Stimulated activated CD8-positive, alpha-beta memory T cell treated with anti-CD3 and anti-CD28 coated beads, Interleukin-4, amount 100 ng/mL, for 48 hours (primary cell): ENCODE measurements at regions not wholly inside any gene's neighbourhood (a gene's known extent, or its start where the extent isn't known, plus 50 kb on each side); places are given as distances from the start of the nearest gene placed in this dataset.
A peak's percentile ranks its signal among the peaks of the same experiment; 100 is the strongest.
"Not testable (repeated sequence)": the region's sequence is repeated elsewhere in the genome, so short reads cannot be mapped to it uniquely, and the experiment has no call there.

ENCODE experiments used
- DNase-seq: peaks from one replicate; pipeline ENCODE4 v3.0.0-alpha.2; 2020

DNA sequence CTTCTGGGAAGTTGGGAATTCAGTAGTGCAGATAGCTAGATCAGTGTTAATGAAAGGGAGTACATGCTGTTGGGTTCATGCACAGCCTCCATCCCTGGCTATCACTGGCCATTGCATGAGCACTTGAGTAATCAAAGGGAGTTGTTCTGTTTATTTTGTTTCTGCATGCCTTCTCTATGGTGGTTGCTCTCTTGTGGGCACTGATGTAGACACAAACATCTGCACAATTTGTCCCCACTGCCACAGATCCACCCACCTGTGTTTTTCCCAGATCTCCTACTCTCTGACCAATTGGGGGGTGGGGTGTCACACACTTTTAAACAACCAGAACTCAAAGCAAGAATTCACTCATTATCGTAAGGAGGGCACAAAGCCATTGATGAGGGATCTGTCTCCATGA lies 89.7 kb upstream of the DHRS4 start:
- no peak for DNase-seq

DNA sequence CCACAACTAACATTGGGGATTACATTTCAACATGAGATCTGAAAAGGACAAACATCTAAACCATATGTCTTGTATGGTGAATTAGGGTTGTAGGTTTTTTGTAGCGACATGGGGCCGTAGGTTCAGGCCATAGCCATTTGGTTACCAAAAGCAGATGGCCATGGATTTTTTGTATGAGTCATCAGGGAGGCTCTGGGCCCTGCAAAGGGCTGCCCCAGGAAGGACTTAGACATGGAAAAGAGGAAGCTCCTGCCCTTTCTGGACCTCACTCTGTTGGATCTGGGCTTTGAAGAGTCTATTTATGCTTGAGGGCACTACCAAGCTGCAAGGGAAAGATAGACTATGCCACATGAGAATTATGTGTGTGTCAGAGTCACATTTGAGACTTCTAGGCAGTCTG lies 89.3 kb upstream of the DHRS4 start:
- DNase-seq = no peak

DNA sequence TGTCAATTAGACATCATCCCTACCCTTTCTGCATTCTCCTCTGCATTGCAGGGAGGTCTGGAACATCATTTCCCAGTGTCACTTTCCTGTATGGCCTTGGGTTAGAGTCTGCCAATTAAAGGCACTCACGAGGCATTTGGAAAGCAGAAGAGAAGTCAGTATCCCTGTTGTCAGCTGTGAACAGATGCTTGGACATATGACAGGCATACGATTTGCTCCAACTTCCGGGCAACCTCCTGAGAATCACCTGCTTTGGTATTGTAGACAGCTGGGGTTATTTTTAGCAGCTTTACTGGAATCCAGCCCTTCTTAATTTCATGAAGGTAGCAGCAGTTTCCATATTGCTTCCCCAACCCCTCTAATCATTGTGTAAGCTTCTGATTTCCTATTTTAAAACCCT lies 88.7 kb upstream of the DHRS4 start:
- no peak for DNase-seq

DNA sequence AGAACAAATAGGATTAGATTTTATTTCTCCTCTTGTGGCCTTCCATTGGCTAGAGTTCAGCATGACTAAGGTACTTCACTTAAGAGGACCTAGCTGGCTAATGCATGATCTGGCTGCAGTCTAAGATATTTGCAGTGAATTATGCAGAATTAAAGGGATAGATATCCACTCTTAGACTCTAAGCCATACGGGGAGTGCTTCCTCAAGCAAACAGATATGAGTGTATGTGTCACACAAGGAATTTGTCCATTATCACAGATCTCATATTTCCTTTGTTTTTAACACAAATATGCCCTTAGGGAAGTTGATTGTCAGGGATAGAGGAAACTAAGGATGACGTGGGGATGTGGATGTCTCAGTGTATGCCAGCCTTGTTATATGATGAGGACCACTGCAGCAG lies 88.1 kb upstream of the DHRS4 start:
- DNase-seq = no peak

DNA sequence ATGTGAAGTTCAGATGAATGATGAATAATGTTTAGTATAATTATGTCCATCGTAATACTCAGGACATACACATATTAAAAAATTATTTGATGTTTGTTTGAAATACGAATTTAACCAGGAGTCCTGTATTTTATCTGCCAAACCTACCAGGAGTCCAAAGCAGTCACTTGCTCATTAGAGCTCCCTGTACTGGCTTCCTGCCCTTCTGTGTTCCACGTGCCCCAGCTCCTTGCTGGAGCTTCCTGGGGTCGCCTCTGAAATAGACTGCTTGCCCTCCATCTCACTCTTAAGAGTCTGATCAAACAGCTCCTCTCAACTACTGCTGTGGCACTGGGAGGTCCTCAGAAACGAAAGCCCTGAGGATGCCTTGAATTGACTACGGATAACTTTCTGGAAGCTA lies 87.3 kb upstream of the DHRS4 start:
- DNase-seq = no peak

DNA sequence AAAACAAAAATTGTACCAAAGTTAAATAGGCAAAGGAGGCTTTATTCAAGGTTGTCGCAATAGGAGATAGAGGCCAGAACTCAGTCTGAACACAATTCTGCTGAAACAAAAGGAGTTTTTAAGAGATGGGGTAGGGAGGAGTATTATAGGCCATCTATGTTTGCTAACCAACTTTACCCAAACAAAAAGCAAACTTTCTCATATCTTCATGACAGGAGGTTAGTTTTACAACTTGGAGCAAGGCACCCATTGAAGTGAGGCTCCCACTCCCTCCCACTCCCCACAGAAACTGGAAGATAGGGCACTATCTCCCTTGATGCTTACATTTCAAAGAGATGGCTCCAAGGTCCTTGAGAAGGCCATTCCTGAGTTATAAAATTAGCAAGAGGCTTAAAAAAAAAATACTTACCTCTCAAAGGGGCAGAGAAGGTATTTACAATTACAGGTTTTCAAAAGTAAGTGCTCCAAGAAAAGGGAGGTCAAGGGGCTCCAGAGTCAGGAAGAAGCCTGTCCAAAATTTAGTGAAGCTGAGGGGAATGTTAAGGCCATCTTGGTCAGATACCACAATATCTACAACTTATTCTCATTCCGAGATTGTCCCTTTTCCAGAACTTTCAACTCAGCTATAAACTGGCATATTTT lies 84.4 kb upstream of the DHRS4 start:
- no peak for DNase-seq

DNA sequence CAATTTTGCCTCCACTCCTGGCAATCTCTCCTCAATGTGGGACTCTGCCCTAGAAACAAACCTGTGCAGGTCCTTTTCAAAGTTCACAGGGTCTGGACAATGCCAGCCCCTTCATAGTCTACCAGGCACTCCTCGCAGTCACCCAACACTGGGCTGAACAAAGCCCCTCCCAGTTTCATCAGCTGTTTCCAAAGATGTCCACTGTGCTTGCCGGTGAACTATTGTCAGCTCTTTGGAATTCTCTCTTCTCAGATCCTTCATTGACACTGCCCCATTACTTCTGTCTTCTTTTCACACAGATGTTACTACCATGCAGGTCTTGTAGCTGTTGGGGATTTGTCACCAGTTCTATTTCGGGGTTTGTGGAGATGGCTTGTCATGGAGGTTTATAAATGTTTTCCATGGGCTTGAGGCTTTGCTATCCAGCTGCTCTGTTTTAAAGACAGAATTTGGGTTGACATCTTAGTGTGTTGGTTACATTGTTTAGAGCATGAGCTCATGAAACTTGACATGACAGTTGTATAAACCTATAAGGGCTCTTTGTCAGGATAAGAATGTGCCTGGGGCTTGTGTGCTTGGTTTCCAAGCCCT lies 77.3 kb upstream of the DHRS4 start:
- no peak for DNase-seq

DNA sequence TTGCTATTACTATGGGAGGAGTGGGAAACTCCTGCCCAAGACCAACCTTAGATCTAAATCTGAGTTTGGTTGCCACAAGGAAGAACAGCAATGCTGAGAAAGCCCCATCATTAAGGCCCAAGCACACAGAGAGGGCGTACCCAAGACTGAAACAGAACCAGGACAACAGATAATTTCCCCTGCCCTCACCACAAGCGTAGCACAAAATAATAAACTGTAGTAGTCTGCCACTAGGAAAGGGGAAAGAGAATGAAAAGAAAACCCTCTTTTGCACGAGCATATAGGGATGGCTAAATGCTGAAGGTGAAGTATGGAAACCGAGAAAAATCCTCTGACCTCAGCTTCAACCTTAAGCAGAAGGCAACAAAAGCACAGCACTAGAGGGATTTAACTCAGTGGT lies 76.5 kb upstream of the DHRS4 start:
- no peak for DNase-seq

DNA sequence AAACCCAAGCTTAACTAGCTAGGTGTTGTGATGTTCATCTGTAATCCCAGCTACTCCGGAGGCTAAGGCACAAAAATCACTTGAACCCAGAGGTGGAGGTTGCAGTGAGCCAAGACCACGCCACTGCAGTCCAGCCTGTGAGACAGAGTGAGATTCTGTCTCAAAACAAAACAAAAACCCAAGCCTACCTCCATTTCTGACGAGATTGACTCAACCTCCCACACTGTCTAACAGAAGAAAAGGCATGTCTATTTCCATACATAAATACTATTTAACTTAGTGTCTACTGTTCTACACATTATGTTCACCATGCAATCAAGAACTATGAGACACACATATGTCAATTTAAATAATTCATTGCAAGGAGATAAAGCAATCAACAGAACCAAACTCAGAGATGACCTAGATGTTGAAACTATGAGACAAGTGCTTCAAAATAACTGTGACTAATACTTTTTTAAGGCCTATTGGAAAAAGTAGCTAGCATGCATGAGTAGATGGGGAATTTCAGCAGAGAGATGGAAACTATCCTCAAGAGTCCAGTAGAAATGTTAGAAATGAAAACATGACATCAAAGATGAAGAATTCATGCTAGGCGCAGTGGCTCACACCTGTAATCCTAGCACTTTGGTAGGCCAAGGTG lies 75.9 kb upstream of the DHRS4 start:
- DNase-seq = peak; percentile 44

DNA sequence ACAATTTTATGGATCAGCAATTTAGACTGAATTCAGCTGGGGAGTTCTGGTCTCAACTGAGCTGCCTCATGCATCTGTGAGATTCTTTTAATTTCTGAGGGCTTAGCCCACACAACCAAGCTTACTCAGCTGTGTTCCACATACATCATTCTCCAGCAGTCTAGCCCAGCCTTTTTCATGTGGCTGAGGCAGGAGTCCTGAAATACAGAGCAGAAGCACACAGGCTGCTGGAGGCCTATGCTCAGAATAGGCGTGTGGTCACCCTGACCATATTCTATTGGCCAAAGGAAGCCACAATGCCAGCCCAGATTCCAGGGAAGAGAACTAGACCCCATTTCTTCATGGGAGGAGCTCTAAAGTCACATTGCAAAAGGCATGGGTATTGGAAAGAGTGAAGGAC lies 72.3 kb upstream of the DHRS4 start:
- DNase-seq = no peak

DNA sequence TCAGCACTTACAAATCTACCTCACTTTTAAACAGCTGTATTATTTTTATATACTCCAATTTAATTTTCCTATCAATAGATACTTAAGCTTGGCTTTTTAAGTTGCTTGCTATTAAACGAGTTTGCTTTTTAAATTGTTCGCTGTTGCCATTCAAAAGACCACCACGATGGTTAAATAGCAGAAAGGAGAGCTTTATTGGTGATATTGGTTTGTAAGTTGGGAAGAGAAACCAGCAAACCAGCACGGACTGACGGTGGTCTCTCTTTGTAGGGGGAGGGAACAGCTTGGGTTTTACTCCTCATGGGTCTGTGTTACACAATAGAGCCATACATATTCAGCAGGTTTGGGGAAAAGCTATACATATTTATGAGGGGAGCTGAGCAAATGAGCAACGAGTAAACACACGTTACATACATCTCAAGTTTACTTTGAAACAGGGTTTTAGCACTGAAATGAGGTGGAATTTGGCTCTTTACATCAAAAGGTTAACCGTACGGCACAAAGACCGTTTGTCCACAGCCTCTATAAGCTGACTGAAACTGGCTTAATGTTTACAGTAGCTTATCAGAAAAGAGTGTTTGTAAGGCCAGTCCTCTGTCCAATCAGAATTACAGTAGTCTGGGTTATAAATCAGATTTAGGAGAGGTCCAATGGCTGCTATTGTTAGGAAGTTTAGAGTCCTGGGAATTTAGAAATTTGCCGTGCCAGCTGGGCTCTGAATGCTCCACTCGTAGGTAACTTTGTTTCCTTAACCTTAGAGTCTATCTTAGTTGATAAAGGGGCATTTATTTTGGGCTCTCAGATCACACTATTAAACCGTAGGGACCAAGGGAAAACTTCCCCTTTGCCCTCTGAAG lies 69.7 kb upstream of the DHRS4 start:
- no peak for DNase-seq

DNA sequence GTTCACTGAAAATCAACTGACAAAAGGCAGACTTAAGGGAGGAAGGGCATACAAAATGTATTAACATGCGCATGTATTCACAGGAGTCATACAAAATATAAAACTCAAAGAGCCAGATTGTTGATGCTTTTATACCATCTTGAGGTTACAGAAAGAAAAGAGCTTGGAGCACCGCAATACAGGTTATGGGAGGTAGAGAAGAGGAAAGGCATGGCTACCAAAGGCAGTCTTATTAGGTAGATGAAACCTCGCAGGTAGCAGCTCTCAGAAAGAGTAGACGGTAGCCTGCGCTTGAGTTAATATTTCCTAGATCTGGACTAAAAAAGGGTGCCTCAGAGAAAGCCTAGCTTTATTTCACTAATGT lies 69.0 kb upstream of the DHRS4 start:
- no peak for DNase-seq

DNA sequence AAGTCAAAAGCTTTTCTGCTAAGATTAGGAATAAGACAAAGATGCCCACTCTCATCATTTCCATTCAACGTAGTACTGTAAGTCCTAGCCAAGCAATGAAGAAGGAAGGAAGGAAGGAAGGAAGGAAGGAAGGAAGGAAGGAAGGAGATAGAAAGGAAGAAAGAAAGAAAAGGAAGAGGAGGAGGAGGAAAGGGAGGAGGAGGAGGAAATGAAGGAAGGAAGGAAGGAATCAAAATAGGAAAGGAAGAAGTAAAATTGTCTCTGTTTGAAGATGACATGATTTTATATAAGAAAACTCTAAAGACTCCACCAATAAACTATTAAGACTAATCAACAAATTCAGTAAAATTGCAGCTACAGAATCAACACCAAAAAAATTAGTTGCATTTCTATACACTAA lies 66.0 kb upstream of the DHRS4 start:
- DNase-seq = no peak

DNA sequence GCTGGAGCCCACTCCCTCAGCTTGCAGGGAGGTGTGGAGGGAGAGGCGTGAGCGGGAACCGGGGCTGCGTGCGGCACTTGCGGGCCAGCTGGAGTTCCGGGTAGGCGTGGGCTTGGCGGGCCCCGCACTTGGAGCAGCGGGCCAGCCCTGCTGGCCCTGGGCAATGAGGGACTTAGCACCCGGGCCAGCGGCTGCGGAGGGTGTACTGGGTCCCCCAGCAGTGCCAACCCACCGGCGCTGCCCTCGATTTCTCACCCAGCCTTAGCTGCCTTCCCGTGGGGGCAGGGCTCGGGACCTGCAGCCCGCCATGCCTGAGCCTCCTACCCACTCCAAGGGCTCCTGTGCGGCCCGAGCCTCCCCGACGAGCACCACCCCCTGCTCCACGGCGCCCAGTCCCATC lies 61.9 kb upstream of the DHRS4 start:
- not testable (repeated sequence) for DNase-seq

DNA sequence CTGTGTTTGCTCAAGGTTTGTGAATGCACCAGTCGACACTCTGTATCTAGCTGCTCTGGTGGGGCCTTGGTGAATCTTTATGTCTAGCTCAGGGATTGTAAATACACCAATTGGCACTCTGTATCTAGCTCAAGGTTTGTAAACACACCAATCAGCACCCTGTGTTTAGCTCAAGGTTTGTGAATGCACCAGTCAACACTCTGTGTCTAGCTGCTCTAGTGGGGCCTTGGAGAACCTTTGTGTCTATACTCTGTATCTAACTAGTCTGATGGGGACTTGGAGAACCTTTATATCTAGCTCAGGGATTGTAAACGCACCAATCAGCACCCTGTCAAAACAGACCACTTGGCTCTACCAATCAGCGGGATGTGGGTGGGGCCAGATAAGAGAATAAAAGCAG lies 61.3 kb upstream of the DHRS4 start:
- DNase-seq = not testable (repeated sequence)

DNA sequence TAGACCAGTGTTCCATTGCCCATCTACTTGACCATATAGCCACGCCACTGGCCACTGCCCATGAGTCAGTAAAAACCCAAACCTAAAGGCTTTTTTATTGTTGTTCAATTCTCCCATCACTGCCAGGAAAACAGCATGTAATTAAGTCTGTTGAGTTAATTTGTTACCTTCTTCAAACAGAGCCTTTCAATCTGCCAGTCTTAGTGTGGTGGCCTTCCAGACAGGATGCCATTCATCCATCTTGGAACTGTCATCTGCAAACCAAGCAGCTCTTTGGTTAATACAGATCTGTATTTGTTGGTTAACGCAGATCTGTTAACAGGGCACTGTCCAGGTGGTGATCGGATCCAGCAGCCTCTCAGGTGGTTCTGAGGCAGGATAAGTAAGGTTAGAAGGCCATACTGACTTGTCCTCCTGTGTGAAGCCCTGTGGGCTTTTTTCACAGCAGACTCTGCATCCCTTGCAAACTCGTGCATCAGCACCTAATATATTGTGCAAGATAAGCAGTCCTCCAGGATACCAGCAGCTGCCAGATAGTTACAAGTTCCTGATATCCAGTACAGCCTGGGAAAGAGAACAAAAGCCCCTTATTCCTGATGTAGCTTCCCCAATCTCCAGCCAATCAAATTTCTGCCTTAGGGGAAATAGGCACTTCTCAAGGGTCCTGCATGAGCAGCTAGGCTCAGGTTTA lies 59.1 kb upstream of the DHRS4 start:
- no peak for DNase-seq

DNA sequence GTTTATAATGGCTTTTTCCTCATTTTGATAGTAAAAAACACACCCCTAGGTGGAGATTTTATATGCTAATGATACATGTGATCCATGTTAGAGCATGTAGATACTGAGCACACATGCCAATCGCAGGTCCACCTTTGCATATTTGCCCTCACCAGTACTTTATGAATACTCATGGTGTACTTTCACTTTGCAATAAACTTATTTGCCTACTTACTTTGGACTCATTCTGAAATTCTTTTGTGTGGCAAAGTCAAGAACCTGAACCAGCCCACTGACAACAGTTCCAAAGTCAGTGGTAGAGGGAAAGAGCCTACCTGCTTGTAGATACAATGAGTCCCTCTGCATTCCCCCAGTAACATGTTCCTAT lies 58.5 kb upstream of the DHRS4 start:
- DNase-seq = no peak

DNA sequence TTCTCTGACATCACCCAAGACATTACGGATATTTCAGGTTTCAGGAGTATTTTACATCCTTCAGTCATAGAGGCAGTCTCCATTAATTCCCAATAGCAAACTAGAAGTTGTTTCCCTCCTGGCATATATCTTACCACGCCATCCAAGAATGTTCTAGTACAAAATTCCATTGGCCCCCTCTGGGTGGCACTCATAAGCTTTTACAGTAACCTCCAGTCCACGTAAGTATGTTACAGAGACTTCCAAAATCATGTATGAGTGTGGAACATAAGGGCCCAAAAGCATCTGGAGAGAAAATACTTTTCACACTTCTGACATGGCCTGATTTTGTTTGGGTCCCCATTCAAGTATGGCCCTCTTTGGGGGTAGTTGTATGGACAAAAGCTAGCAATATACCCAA lies 58.1 kb upstream of the DHRS4 start:
- no peak for DNase-seq

DNA sequence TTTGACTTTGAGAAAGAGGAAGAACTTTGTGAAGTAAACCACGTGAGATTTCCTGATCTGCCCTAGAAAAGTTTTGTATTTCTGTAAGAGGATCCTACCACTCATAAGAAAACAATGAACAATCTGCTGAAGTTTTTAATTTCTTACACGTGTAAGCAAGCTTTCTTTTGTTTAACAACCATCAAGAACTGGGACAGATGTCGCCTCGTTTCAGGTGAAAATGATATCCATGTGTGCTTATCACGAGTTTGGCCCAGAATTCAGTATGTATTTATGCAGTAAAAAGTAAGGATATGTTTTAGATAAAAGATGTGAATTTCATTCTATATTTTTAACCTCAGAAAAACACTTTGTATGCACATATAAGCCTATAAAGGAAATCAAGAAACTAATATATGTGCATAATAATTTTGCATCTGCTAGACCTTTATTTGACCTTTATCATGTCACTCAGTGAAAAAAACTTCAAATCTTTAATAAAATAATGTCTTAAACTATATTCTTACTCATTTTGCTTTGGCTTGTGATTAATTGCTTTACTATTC lies 56.9 kb upstream of the DHRS4 start:
- no peak for DNase-seq

DNA sequence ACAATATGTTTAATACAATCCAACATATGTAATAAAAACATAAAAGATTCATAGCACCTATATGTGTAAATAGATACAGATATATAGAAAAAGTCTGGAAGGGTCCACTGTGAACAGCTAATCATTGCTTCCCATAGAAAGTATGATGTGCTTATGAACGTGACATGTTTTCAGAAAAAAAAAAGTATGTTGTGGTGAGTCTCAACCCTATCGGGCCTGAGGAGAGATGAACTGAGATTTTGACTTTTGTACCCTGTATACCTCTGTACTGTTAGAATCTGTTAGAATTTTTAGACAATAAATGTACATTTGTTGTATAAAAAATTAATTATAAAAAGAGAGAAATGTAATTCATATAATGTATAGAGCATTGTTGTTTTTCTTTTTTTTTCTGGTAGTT lies 56.3 kb upstream of the DHRS4 start:
- not testable (repeated sequence) for DNase-seq

DNA sequence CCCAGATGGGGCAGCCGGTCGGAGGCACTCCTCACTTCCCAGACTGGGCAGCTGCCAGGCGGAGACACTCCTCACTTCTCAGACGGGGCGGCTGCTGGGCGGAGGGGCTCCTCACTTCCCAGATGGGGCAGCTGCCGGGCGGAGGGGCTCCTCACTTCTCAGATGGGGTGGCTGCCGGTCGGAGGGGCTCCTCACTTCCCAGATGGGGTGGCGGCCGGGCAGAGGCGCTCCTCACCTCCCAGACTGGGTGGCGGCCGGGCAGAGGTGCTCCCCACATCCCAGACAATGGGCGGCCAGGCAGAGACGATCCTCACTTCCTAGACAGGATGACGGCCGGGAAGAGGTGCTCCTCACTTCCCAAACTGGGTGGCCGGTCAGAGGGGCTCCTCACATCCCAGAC lies 55.2 kb upstream of the DHRS4 start:
- not testable (repeated sequence) for DNase-seq

DNA sequence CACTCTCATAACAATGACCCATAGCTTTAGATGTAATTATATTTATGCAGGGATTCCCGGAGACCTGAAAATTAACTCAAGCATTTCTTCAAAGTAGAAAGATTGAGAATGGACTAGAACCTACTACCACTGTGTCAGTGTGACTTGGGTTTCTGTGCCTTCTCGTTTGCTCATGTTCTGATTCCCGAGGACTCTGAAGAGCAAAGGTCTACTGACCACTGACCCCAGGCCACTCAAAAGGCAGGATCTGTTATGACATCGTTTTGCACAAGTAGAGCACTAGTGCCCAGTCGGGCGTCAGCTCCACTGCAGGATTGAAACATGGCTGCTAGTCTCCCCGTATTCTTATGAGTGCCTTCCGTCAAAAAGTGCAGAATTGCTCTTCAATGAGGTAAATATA lies 53.8 kb upstream of the DHRS4 start:
- DNase-seq = no peak

DNA sequence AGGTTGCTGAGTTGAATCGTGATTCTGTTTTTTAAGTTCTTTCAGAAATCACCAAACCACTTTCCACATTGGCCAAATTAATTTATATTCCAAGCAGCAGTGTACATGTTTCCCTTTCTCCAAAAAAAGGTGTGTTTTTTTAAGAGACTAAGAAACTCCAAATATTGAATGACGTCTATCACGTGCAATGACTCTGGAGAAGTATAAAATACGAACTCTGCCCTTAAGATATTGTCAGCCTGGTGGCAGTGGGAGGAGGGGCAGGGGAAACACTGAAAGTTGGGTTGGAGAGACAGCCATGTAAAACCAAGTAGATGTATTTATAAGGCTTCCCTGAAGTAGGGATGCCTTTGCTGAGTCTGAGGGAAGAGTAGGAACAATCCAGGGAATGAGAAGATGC lies 50.1 kb upstream of the DHRS4 start:
- DNase-seq = no peak
